ENCODE measurements at regions not wholly inside any gene's neighbourhood (a gene's known extent, or its start where the extent isn't known, plus 50 kb on each side); places are given as distances from the start of the nearest gene placed in this dataset.

DNA sequence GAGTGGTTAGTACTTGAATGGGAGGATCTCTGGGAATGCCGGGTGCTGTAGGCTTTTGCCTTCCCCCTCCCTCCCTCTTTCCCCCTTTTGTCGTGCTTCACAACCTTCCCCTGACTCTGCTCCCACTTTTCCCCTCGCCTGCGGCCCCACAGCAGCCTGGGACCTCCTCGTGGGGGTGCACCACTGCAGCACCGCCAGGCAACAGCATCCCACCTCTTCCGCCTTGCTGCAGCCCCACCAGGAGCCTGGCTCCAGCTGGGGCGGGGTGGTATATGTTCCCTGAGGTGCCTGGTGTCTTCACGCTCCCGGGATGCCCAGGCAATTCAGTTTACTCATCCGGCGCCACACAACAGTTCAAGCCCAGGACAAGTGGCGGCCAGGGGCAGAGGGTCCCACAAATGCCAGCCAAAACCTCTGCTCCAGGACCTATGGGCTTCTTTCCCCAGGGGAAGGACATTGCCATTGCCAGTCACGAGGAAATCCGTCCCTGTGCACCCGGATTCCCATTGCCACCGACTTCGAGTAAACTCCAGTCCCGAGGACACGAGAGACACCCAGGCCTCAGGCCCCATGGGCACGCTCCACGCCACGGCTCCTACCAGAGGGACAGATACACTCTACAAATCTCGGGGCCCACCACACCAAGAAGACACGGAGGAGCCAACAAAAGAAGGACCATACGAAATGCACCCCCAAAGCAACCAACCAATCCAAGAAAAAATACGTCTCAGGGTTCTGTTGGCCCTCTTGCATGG is 181.7 kb downstream of the ALG10 start:
- TF ChIP-seq, protein P1, sequence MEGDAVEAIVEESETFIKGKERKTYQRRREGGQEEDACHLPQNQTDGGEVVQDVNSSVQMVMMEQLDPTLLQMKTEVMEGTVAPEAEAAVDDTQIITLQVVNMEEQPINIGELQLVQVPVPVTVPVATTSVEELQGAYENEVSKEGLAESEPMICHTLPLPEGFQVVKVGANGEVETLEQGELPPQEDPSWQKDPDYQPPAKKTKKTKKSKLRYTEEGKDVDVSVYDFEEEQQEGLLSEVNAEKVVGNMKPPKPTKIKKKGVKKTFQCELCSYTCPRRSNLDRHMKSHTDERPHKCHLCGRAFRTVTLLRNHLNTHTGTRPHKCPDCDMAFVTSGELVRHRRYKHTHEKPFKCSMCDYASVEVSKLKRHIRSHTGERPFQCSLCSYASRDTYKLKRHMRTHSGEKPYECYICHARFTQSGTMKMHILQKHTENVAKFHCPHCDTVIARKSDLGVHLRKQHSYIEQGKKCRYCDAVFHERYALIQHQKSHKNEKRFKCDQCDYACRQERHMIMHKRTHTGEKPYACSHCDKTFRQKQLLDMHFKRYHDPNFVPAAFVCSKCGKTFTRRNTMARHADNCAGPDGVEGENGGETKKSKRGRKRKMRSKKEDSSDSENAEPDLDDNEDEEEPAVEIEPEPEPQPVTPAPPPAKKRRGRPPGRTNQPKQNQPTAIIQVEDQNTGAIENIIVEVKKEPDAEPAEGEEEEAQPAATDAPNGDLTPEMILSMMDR (IDR thresholded peaks at IDR 0.05): no peak
- no peak for TF ChIP-seq POLR2A (IDR thresholded peaks at IDR 0.05)

Measured in body of pancreas (tissue), 4 donors.